ENCODE measurements at regions not wholly inside any gene's neighbourhood (a gene's known extent, or its start where the extent isn't known, plus 50 kb on each side); places are given as distances from the start of the nearest gene placed in this dataset.

GRCh38 chr2:224210286-224211180 lies 171.4 kb upstream of the SERPINE2 start:
- no peak for DNase-seq

- DNase-seq = no peak
Measured at GRCh38 chr2:224209555-224210285, 170.6 kb upstream of the SERPINE2 start.

DNA sequence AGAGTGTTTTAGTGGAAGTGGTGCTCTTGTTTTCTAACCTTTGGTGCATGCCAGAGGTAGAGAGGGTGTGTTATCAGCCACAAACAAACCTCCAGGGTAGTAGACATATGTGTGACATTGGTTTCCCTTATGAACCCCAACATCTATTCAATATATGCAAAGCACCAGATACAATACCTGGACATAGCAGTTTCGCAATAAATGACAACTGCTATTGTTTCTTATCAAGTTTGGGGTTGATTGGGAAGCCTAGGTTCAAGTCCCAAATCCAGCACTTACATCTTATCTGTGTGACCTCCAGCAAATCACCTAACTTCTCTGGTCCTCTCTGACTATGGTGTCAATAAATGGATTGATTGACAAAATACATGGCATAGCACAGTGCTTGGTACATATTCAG lies 169.4 kb upstream of the SERPINE2 start:
- no peak for DNase-seq

- DNase-seq = no peak
Measured at GRCh38 chr2:224208007-224208406, 168.9 kb upstream of the SERPINE2 start.

DNA sequence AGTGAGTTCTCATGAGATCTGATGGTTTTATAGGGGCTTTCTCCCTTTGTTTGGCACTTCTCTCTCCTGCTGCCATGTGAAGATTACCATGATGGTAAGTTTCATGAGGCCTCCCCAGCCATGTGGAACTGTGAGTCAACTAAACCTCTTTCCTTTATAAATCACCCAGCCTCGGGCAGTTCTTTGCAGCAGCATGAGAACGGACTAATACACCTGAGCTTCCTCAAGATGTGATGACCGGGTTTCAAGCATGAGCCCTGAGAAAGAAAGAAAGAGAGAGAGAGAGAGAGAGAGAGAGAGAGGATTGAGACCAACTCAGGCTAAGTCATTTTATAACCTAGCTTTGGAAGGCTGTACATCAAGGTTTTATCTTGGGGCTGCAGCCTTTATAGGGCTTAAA lies 167.7 kb upstream of the SERPINE2 start:
- DNase-seq = no peak

- no peak for DNase-seq
Measured at GRCh38 chr2:224202281-224202865, 163.3 kb upstream of the SERPINE2 start.

DNA sequence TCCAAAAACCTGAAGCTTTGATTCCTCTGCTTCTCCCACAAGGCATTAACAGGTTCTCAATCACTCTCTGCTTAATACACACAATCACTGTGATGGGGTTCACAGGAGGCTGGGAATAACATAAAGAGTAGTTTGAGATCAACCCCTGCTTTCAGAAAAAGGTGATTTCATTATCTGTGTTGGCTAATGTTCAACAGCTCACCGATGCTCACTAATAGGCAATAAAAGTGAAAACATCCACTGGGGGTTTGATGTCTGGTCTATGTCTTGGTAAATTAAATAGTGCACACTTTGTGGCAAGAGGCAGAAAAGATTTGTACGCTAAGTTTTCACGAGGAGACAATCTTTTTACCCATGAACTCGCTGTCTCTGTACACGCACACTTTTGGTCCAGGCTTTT lies 159.3 kb upstream of the SERPINE2 start:
- DNase-seq = no peak

GRCh38 chr2:224196810-224197209 lies 157.7 kb upstream of the SERPINE2 start:
- DNase-seq = no peak

GRCh38 chr2:224195925-224196571 lies 157.0 kb upstream of the SERPINE2 start:
- no peak for DNase-seq

DNA sequence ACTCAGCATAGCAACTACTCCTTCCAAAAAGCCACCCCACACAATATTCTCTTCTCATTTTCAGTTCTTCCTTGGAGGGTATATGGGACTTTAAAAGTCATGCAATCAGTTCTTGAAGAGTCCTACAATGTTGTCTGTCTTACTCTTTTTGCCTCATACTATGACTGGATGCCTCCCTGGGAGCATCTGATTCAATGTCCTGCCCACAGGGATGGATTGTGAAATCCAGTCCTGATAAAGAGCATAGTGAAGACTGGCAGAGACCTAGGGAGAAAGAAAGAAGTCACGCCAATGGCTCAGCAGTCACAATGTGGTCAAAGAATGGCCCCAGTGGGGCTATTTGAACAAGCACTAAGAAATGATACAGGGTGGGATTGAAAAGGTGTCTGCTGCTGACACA lies 155.1 kb upstream of the SERPINE2 start:
- no peak for DNase-seq

GRCh38 chr2:224191465-224191864 lies 152.4 kb upstream of the SERPINE2 start:
- no peak for DNase-seq

DNA sequence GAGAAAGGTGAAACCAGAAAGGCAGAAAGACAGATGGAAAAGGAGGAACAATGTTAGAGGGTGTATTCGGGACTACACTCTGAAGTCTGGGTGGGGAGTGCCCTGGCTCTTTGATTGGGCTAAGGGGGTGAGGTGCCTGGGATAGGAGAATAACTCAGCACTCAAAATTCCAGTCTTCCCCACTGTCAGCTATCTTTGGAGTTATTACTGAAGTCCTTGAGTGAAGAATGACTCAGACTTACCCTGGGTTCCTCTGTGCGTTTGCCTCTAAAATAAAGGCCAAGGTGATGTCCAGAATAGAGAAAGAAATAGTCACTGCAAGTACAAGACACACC lies 151.8 kb upstream of the SERPINE2 start:
- no peak for DNase-seq

DNA sequence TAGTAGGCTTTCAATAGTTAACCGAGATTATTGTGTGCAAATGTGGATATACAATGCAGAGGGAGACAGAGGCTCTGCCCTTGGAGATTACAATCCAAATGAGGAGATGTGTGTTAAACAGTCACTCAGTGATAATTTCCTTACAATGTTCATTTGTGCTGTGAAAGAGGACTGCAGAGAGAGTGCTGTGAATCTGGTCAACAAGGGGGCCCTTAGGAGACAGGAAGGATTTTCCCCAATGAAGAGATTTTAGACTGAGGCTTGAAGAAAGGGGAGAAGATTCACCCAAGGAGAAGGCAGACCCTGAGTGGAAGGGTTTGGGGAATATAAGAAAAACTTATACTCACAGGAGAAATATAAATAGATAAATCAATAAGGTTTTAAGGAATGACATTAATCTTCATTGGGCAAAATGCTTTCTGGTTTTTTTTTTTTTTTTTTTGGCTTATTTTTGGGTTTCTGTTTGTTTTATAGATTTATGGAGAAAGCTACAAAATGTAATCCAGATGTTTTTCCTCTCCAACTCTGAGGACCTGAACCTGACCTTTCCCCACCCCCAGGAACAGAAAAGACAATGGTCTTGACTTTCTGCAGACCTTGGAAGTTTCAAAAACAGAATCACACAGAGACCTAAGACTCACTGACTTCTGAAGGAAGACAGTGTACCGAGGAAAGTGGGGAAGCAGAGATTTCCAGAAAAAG lies 151.3 kb upstream of the SERPINE2 start:
- no peak for DNase-seq

GRCh38 chr2:224187220-224187619 lies 148.1 kb upstream of the SERPINE2 start:
- no peak for DNase-seq

GRCh38 chr2:224185023-224185601 lies 146.0 kb upstream of the SERPINE2 start:
- no peak for DNase-seq

GRCh38 chr2:224183086-224183485 lies 144.0 kb upstream of the SERPINE2 start:
- no peak for DNase-seq

DNA sequence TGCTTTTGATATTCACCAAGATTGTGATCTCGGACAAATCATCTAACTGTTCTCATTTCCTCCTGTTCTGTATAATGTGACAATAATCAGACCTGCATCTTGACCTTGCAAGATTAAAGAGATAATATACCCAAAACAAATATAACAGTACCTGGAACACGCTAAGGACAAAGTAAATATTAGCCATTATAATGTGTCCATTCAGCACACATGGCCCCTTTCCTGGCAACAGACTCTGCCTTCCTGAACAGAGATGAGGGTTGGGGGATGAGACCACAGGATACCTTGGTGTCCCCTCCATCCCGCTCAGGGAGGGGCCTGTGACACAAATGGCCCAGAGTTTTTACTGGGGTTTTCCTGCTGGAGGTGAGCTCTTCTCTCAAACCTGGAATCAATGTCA lies 143.4 kb upstream of the SERPINE2 start:
- DNase-seq = no peak

DNA sequence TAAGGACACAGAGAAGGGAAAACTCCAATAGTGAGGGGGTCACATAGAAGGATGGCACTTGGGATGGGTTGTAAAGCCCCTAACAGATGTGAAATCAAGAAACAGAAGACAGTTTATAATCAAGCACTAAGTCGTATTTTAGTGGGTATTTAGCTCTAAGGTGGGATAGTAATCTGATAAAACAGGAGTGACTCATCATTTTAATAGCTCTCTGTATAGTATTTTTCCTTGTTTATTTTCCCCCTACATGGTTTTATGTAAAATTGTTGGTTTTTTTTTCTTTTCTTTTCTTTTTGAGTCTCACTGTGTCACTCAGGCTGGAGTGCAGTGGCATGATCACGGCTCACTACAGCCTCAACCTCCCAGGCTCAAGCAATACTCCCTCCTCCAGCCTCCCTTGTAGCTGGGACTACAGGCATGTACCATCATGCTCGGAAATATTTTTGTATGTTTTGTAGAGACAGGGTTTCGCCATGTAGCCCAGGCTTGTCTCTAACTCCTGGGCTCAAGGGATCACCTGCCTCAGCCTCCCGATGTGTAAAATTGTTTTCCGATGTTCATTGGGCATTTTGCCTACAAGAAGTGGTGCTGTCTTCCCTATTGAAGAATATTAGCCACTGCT lies 142.6 kb upstream of the SERPINE2 start:
- DNase-seq = no peak

DNA sequence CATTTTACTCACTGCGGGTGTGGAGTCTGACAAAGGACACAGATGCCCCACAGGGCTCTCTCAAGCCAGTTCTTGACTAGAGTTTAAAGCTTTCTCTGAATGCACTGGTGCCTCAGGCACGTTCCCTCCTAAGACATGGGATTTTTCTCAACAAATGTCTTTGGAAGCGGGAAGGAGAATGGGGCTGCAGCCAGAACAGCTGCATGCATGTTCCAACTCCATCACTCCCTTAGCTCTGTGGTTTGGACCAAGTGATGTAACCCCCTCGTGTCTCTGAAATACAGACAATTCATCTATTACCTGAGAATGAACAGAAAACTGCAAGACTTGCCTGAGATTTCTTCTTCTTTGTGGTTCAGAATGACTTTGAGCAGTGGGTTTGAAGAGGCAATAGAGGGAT lies 141.7 kb upstream of the SERPINE2 start:
- no peak for DNase-seq

GRCh38 chr2:224178056-224178455 lies 139.0 kb upstream of the SERPINE2 start:
- DNase-seq = no peak

GRCh38 chr2:224175538-224175937 lies 136.5 kb upstream of the SERPINE2 start:
- no peak for DNase-seq

- no peak for DNase-seq
Measured at GRCh38 chr2:224174990-224175389, 135.9 kb upstream of the SERPINE2 start.

Measured in NCI-H1436 treated with DMSO at 0.1 percent for 48 hours (cell line).